Mucosa of descending colon (tissue), 3 donors: ENCODE measurements at regions not wholly inside any gene's neighbourhood (a gene's known extent, or its start where the extent isn't known, plus 50 kb on each side); places are given as distances from the start of the nearest gene placed in this dataset.
"Not testable (repeated sequence)": the region's sequence is repeated elsewhere in the genome, so short reads cannot be mapped to it uniquely, and the experiment has no call there.

Experiments used
- ATAC-seq: fragments of 200-7000 bp; cut with Tn5 transposase; one replicate; pipeline ENCODE4 v1.9.1; 2020; ENCODE audit warnings: mild to moderate bottlenecking, moderate library complexity
- DNase-seq, 3 donors: peaks; one replicate each; pipeline ENCODE4 v3.0.0-alpha.2; 2020
- H3K36me3 ChIP-seq: fragments of 200-600 bp; one replicate; pipeline ENCODE4 v1.8.0; 2021; ENCODE audit warnings: low read depth, mild to moderate bottlenecking
- H3K4me1 ChIP-seq: fragments of 200-600 bp; one replicate; pipeline ENCODE4 v1.8.0; 2021; ENCODE audit warnings: low read depth, mild to moderate bottlenecking
- H3K4me3 ChIP-seq: fragments of 200-600 bp; one replicate; pipeline ENCODE4 v1.8.0; 2021; ENCODE audit warnings: mild to moderate bottlenecking
- H3K9me3 ChIP-seq: fragments of 200-600 bp; one replicate; pipeline ENCODE4 v1.8.0; 2021; ENCODE audit warnings: mild to moderate bottlenecking
- CTCF ChIP-seq: fragments of 200-600 bp; IDR thresholded peaks from one replicate; pipeline ENCODE4 v1.8.0; 2022; ENCODE audit warnings: antibody characterized with exemption, mild to moderate bottlenecking
- intact Hi-C, 2 donors: fragments of 100-400 bp; cut with DNase I in 1 of 2; cut with micrococcal nuclease in 1 of 2; formaldehyde crosslinking; loops; one replicate each; pipeline versions ENCODE4 v1.11.0 to v1.11.1; 2022; cut with DNase I, micrococcal nuclease
- donor health status: DM: no; HTN: no; CAD: no; lungs with moderate emphysema.
- donor health status: DM: no; HTN: no; CAD: no.
- donor health status: DM: no; HTN: yes; CAD: no.

GRCh38 chr14:38553586-38553985, 297.7 kb upstream of the CLEC14A start:
- TF ChIP-seq CTCF = no peak
- intact Hi-C loops = no loop called here
- Histone ChIP-seq H3K4me1 (no peaks in the 10 kb centered on the region), H3K4me3 (no peak overlapping the region), H3K36me3 (no peaks in the 10 kb centered on the region), H3K9me3 (no peaks in the 10 kb centered on the region)
- ATAC-seq (no peak), DNase-seq (no peak)

GRCh38 chr14:38549564-38549963, 293.7 kb upstream of the CLEC14A start:
- no peaks in the 10 kb centered on the region for H3K4me1 ChIP-seq
- DNase-seq (no peak), ATAC-seq (no peak)
- intact Hi-C loops = no loop called here
- H3K4me3 ChIP-seq = no peak overlapping the region
- no peaks in the 10 kb centered on the region for H3K9me3 ChIP-seq
- H3K36me3 ChIP-seq = no peaks in the 10 kb centered on the region
- no peak for TF ChIP-seq CTCF

- intact Hi-C loops = no loop called here
- Histone ChIP-seq H3K9me3 (no peaks in the 10 kb centered on the region), H3K4me1 (no peaks in the 10 kb centered on the region), H3K36me3 (no peaks in the 10 kb centered on the region), H3K4me3 (no peak overlapping the region)
- DNase-seq (no peak), ATAC-seq (no peak)
- TF ChIP-seq CTCF = no peak
These were observed 292.1 kb upstream of the CLEC14A start for GRCh38 chr14:38547961-38548490.

- no peak for TF ChIP-seq CTCF
- Histone ChIP-seq H3K4me3 (no peak overlapping the region), H3K4me1 (no peaks in the 10 kb centered on the region), H3K36me3 (no peaks in the 10 kb centered on the region), H3K9me3 (no peaks in the 10 kb centered on the region)
- DNase-seq (no peak), ATAC-seq (no peak)
- intact Hi-C loops = no loop called here
These were observed 291.1 kb upstream of the CLEC14A start for GRCh38 chr14:38546932-38547551.

GRCh38 chr14:38544776-38545175, 288.9 kb upstream of the CLEC14A start:
- intact Hi-C loops = no loop called here
- no peak for ATAC-seq
- Histone ChIP-seq H3K9me3 (no peaks in the 10 kb centered on the region), H3K4me3 (no peak overlapping the region), H3K36me3 (no peaks in the 10 kb centered on the region), H3K4me1 (no peaks in the 10 kb centered on the region)
- TF ChIP-seq CTCF = no peak
- DNase-seq = no peak

- H3K9me3 ChIP-seq, H3K4me1 ChIP-seq, ATAC-seq, H3K4me3 ChIP-seq, intact Hi-C loops, H3K36me3 ChIP-seq, DNase-seq: not testable (repeated sequence)
These were observed 288.0 kb upstream of the CLEC14A start for GRCh38 chr14:38543851-38544250.

GRCh38 chr14:38538053-38538452, 282.2 kb upstream of the CLEC14A start:
- intact Hi-C loops, ATAC-seq, DNase-seq, H3K9me3 ChIP-seq, H3K4me3 ChIP-seq, H3K36me3 ChIP-seq, H3K4me1 ChIP-seq: not testable (repeated sequence)
